ENCODE measurements at regions not wholly inside any gene's neighbourhood (a gene's known extent, or its start where the extent isn't known, plus 50 kb on each side); places are given as distances from the start of the nearest gene placed in this dataset.
A peak's percentile ranks its signal among the peaks of the same experiment; 100 is the strongest.

DNA sequence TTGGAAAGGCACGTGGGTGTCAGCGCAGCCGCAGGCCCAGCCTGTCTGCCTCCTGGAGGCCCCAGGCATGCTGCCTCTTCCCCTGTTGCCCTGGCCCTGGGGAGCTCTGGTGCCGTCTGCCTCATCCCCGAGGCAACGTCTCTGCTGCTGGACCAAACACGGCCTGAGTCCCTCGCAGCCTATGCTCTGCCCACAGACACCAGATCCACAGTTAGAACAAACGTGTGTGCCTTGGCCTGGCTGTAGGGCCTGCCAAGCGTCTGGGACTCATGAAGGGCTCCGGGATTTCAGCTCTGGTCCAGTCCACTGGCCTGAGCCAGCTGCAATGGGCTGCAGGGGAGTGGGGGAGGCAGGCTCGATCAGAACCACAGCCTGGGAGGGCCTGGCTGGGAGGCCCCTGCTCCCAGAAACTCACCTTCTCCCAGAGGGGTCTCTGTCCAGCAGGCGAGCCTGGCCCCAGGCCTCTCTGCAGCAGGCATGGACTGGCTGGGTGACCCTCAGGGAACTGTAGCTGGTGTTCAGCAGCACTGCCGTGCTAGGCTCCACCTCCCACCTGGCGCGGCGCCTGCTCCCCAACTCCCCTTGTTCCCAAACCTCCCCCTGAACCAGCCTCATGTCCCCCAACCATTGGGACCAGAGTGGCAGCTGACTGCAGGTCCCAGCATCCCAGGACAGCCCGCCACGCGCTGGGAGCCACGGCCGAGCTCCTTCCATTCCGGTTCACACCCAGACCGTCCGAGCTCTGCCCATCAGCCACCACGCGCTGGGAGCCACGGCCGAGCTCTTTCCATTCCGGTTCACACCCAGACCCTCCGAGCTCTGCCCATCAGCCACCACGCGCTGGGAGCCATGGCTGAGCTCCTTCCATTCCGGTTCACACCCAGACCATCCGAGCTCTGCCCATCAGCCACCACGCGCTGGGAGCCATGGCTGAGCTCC is 197.0 kb downstream of the DLL1 start:
- Histone ChIP-seq H3K36me3 (ENCODE audit: insufficient read depth, low read length) (no peaks in the 10 kb centered on the region), H3K27ac (ENCODE audit: low read depth, low read length) (no peak overlapping the region), H3K4me3 (ENCODE audit: insufficient read depth, low read length) (no peak overlapping the region), H2AFZ (ENCODE audit: low read length) (no peak overlapping the region), H3K79me2 (ENCODE audit: insufficient read depth, low read length) (no peaks in the 10 kb centered on the region), H3K4me1 (ENCODE audit: insufficient read depth, low read length) (peaks cover 7% of the 10 kb centered on the region), H4K20me1 (ENCODE audit: insufficient read depth, low read length) (no peaks in the 10 kb centered on the region), H3K4me2 (ENCODE audit: insufficient read depth, low read length) (no peak overlapping the region), H3K27me3 (ENCODE audit: insufficient read depth, low read length) (no peaks in the 10 kb centered on the region), H3K9me3 (ENCODE audit: low read depth, low read length) (no peaks in the 10 kb centered on the region)
- DNase-seq (ENCODE audit: insufficient read length, low spot score, missing footprints) = peak; percentile 73
- TF ChIP-seq, protein P1, sequence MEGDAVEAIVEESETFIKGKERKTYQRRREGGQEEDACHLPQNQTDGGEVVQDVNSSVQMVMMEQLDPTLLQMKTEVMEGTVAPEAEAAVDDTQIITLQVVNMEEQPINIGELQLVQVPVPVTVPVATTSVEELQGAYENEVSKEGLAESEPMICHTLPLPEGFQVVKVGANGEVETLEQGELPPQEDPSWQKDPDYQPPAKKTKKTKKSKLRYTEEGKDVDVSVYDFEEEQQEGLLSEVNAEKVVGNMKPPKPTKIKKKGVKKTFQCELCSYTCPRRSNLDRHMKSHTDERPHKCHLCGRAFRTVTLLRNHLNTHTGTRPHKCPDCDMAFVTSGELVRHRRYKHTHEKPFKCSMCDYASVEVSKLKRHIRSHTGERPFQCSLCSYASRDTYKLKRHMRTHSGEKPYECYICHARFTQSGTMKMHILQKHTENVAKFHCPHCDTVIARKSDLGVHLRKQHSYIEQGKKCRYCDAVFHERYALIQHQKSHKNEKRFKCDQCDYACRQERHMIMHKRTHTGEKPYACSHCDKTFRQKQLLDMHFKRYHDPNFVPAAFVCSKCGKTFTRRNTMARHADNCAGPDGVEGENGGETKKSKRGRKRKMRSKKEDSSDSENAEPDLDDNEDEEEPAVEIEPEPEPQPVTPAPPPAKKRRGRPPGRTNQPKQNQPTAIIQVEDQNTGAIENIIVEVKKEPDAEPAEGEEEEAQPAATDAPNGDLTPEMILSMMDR (IDR thresholded peaks at IDR 0.05; ENCODE audit: extremely low read depth, low read depth, low read length) = no peak

DNA sequence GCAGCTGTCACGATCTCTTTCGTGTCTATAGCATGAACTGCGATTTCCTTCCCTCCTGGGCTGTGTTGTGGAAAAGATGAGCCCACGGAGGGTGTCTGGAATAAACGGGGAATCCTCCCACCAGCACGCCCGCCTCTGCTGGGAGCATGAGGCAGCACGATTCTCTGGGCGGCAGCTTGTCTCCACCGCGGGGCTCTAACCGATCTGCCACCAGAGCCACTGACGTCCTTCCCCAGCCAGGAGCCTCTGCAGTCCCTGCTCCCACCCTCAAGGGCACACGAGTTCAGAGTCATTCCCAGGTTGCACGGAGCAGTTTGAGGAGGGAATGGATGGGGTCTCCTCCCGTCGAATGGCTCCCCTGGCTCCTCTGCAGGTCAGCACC is 197.6 kb downstream of the DLL1 start:
- H3K9me3 ChIP-seq (ENCODE audit: low read depth, low read length) = no peaks in the 10 kb centered on the region
- H3K36me3 ChIP-seq (ENCODE audit: insufficient read depth, low read length) = no peaks in the 10 kb centered on the region
- H3K4me2 ChIP-seq (ENCODE audit: insufficient read depth, low read length) = no peak overlapping the region
- no peaks in the 10 kb centered on the region for H4K20me1 ChIP-seq (ENCODE audit: insufficient read depth, low read length)
- no peak overlapping the region for H2AFZ ChIP-seq (ENCODE audit: low read length)
- no peaks in the 10 kb centered on the region for H3K79me2 ChIP-seq (ENCODE audit: insufficient read depth, low read length)
- H3K4me3 ChIP-seq (ENCODE audit: insufficient read depth, low read length) = no peak overlapping the region
- peak; percentile 59 for DNase-seq (ENCODE audit: insufficient read length, low spot score, missing footprints)
- H3K27me3 ChIP-seq (ENCODE audit: insufficient read depth, low read length) = no peaks in the 10 kb centered on the region
- no peak overlapping the region for H3K27ac ChIP-seq (ENCODE audit: low read depth, low read length)
- H3K4me1 ChIP-seq (ENCODE audit: insufficient read depth, low read length) = peaks cover 7% of the 10 kb centered on the region
- TF ChIP-seq, protein P1 (IDR thresholded peaks at IDR 0.05; ENCODE audit: extremely low read depth, low read depth, low read length) = no peak

DNA sequence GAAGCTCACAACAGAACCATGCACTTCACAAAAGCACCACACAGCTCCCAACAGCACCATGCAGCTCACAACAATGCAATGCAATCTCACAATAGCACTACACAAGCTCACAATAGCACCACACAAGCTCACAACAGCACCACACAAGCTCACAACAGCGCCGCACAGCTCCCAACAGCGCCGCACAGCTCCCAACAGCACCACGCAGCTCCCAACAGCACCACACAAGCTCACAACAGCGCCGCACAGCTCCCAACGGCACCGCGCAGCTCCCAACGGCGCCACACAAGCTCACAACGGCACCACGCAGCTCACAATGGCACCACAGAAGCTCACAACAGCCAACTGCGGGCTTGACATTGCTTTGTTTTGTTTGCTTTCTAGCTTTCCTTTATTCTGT is 198.1 kb downstream of the DLL1 start:
- Histone ChIP-seq H3K9me3 (ENCODE audit: low read depth, low read length) (no peaks in the 10 kb centered on the region), H3K27ac (ENCODE audit: low read depth, low read length) (no peak overlapping the region), H3K4me3 (ENCODE audit: insufficient read depth, low read length) (no peak overlapping the region), H3K27me3 (ENCODE audit: insufficient read depth, low read length) (no peaks in the 10 kb centered on the region), H3K4me1 (ENCODE audit: insufficient read depth, low read length) (peaks cover 7% of the 10 kb centered on the region), H3K4me2 (ENCODE audit: insufficient read depth, low read length) (no peak overlapping the region), H2AFZ (ENCODE audit: low read length) (no peak overlapping the region), H4K20me1 (ENCODE audit: insufficient read depth, low read length) (no peaks in the 10 kb centered on the region), H3K36me3 (ENCODE audit: insufficient read depth, low read length) (no peaks in the 10 kb centered on the region), H3K79me2 (ENCODE audit: insufficient read depth, low read length) (no peaks in the 10 kb centered on the region)
- no peak for DNase-seq (ENCODE audit: insufficient read length, low spot score, missing footprints)
- TF ChIP-seq, protein P1 (IDR thresholded peaks at IDR 0.05; ENCODE audit: extremely low read depth, low read depth, low read length) = no peak

Measured in osteoblast (primary cell).